GM23338 (cell line): ENCODE measurements at regions not wholly inside any gene's neighbourhood (a gene's known extent, or its start where the extent isn't known, plus 50 kb on each side); places are given as distances from the start of the nearest gene placed in this dataset.

Experiments
- CREB1 ChIP-seq: fragments of 250-450 bp; sonication (Bioruptor Pico); IDR thresholded peaks from 2 replicates; pipeline ENCODE4 v1.5.0; 2020; ENCODE audit warnings: low read depth, mild to moderate bottlenecking, moderate library complexity
- CTCF ChIP-seq, 2 experiments: fragments of 200-600 bp in 1 of 2; sonication (generic) in 1 of 2; conservative IDR thresholded peaks; 2 replicates each; pipeline versions ENCODE4 v1.5.1 to v1.6.1; 2016 to 2017; ENCODE audit warnings: antibody characterized with exemption in 2 of 2, low read depth in 2 of 2, mild to moderate bottlenecking in 2 of 2, moderate library complexity in 1 of 2
- ETS1 ChIP-seq: IDR thresholded peaks from 2 replicates; pipeline ENCODE4 v1.6.1; 2016; ENCODE audit warnings: antibody characterized with exemption
- EZH2 ChIP-seq: fragments of 200-600 bp; sonication (generic); IDR thresholded peaks from one replicate; pipeline ENCODE4 v1.8.0; 2017; ENCODE audit warnings: antibody characterized with exemption, mild to moderate bottlenecking, low read depth; ENCODE audit not compliant: unreplicated experiment
- EZH2phosphoT487 ChIP-seq: fragments of 200-600 bp; sonication (generic); IDR thresholded peaks from one replicate; pipeline ENCODE4 v1.8.1; 2018; ENCODE audit warnings: antibody characterized with exemption; ENCODE audit not compliant: unreplicated experiment
- JUNB ChIP-seq: IDR thresholded peaks from one replicate; pipeline ENCODE4 v1.6.1; 2016; ENCODE audit warnings: antibody characterized with exemption; ENCODE audit not compliant: unreplicated experiment
- NANOG ChIP-seq: IDR thresholded peaks from 2 replicates; pipeline ENCODE4 v1.6.1; 2016; ENCODE audit warnings: antibody characterized with exemption, borderline replicate concordance
- POLR2AphosphoS5 ChIP-seq: IDR thresholded peaks from 2 replicates; pipeline ENCODE4 v1.6.1; 2016; ENCODE audit warnings: antibody characterized with exemption, low read depth
- REST ChIP-seq: IDR thresholded peaks from one replicate; pipeline ENCODE4 v1.6.1; 2018; ENCODE audit warnings: antibody characterized with exemption; ENCODE audit not compliant: unreplicated experiment
- STAT1 ChIP-seq: IDR thresholded peaks from one replicate; pipeline ENCODE4 v1.6.1; 2016; ENCODE audit warnings: antibody characterized with exemption; ENCODE audit not compliant: unreplicated experiment
- ZNF114 ChIP-seq: fragments of 250-450 bp; sonication (Bioruptor Pico); IDR thresholded peaks from 2 replicates; pipeline ENCODE4 v1.5.0; 2020; ENCODE audit warnings: mild to moderate bottlenecking, moderate library complexity
- ZNF331 ChIP-seq: fragments of 250-450 bp; sonication (Bioruptor Pico); IDR thresholded peaks from 2 replicates; pipeline ENCODE4 v1.5.0; 2020; ENCODE audit warnings: low read depth, mild to moderate bottlenecking, moderate library complexity
- ZNF462 ChIP-seq: fragments of 250-450 bp; sonication (Bioruptor Pico); IDR thresholded peaks from 2 replicates; pipeline ENCODE4 v1.5.0; 2020; ENCODE audit warnings: mild to moderate bottlenecking, moderate library complexity

- TF ChIP-seq CTCF (conservative IDR thresholded peaks at IDR 0.05; ENCODE audit: low read depth in 2 of 2), result no peak
- TF ChIP-seq STAT1, result no peak
- TF ChIP-seq POLR2AphosphoS5, result no peak
- no peak for TF ChIP-seq EZH2phosphoT487
- TF ChIP-seq REST, result no peak
- TF ChIP-seq ETS1, result no peak
- TF ChIP-seq ZNF331 (CRISPR knock-in tag), result no peak
- no peak for TF ChIP-seq JUNB
- no peak for TF ChIP-seq EZH2
- no peak for TF ChIP-seq NANOG
- no peak for TF ChIP-seq CREB1 (CRISPR knock-in tag)
- TF ChIP-seq ZNF114, result no peak
- no peak for TF ChIP-seq ZNF462 (CRISPR knock-in tag)
These were observed 53.1 kb upstream of the DLX2 start for GRCh38 chr2:172155752-172156151.
